NB4 (cell line): ENCODE measurements at regions not wholly inside any gene's neighbourhood (a gene's known extent, or its start where the extent isn't known, plus 50 kb on each side); places are given as distances from the start of the nearest gene placed in this dataset.

Experiments
- DNase-seq: peaks from one replicate; pipeline ENCODE4 v3.0.0; 2010; ENCODE audit warnings: low read depth
- H3K4me3 ChIP-seq: one replicate; pipeline ENCODE4 v1.5.1; 2011; ENCODE audit warnings: mild to moderate bottlenecking, low read depth, low read length, moderate library complexity
- MYC ChIP-seq: IDR thresholded peaks from 2 replicates; pipeline ENCODE4 v1.6.1; 2011; ENCODE audit warnings: low read depth, low read length
- POLR2A ChIP-seq: IDR thresholded peaks from 2 replicates; pipeline ENCODE4 v1.6.1; 2011; ENCODE audit warnings: mild to moderate bottlenecking; ENCODE audit not compliant: insufficient read length; ENCODE audit errors: extremely low read depth
- TF ChIP-seq, protein P1 (sequence below): IDR thresholded peaks from 2 replicates; pipeline ENCODE4 v1.6.1; 2011; ENCODE audit warnings: low read depth, low read length
- TF ChIP-seq, protein P2 (sequence below): IDR thresholded peaks from one replicate; pipeline ENCODE4 v1.5.1; 2012; ENCODE audit warnings: low read depth, low read length

DNA sequence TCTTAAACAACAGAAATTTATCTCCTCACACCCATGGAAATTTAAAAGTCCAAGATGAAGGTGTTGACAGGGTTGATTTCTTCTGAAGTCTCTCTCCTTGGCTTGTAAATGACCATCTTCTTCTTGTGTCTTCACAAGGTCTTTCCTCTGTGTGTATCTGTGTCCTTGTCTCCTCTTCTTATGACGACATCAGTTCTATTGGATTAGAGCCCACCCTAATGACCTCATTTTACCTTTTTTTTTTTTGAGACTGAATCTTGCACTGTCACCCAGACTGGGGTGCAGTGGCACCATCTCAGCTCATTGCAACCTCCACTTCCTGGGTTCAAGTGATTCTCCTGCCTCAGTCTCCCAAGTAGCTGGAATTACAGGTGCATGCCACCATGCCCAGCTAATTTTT is 429.0 kb upstream of the CDH5 start:
- no peak for DNase-seq
- no peak for TF ChIP-seq POLR2A
- TF ChIP-seq, protein P1, sequence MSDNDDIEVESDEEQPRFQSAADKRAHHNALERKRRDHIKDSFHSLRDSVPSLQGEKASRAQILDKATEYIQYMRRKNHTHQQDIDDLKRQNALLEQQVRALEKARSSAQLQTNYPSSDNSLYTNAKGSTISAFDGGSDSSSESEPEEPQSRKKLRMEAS, result no peak
- TF ChIP-seq MYC, result no peak
- TF ChIP-seq, protein P2, sequence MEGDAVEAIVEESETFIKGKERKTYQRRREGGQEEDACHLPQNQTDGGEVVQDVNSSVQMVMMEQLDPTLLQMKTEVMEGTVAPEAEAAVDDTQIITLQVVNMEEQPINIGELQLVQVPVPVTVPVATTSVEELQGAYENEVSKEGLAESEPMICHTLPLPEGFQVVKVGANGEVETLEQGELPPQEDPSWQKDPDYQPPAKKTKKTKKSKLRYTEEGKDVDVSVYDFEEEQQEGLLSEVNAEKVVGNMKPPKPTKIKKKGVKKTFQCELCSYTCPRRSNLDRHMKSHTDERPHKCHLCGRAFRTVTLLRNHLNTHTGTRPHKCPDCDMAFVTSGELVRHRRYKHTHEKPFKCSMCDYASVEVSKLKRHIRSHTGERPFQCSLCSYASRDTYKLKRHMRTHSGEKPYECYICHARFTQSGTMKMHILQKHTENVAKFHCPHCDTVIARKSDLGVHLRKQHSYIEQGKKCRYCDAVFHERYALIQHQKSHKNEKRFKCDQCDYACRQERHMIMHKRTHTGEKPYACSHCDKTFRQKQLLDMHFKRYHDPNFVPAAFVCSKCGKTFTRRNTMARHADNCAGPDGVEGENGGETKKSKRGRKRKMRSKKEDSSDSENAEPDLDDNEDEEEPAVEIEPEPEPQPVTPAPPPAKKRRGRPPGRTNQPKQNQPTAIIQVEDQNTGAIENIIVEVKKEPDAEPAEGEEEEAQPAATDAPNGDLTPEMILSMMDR, result no peak
- no peak overlapping the region for H3K4me3 ChIP-seq

DNA sequence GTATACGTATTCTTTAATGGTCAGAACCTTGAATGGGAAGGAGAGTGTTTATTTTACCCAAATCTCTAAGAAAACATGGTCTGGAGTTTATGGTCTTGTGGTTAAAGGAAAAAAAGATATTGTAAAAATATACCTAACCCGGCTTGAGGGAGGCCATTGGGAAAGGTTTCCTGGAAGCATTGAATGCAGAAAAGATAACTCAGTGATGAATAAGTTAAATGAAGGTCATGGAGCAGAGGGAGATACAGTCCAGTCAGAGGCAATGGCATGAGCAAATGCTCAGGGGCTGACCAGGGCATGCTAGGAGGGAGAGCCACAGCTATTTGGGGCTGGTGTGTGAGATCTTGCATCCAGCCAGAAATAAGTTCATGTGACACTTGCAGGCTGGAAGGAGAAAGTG is 430.4 kb upstream of the CDH5 start:
- no peak for DNase-seq
- no peak overlapping the region for H3K4me3 ChIP-seq
- TF ChIP-seq, protein P1, result no peak

DNA sequence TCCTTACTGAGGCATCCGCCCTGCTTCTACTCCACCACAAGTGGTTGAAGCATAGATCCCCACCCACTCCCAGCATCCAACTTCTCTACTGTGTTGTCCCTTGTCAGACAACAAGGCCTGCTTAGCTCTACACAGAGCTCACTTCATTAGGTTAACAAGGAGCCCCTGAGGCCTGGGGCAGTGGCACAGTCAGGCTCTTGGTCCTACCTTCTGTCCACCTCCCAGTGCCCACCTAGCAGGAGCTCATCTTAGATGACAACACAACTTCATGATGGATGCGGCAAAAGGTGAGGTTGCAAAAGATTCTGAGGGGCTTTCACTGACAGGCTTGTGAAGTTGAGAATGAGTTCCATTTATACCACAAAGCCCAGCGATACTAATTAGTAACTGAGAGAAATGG is 432.0 kb upstream of the CDH5 start:
- no peak for DNase-seq
- H3K4me3 ChIP-seq, result no peak overlapping the region
- TF ChIP-seq, protein P2, result no peak
- TF ChIP-seq POLR2A, result no peak
- TF ChIP-seq, protein P1, result no peak
- TF ChIP-seq MYC, result no peak

DNA sequence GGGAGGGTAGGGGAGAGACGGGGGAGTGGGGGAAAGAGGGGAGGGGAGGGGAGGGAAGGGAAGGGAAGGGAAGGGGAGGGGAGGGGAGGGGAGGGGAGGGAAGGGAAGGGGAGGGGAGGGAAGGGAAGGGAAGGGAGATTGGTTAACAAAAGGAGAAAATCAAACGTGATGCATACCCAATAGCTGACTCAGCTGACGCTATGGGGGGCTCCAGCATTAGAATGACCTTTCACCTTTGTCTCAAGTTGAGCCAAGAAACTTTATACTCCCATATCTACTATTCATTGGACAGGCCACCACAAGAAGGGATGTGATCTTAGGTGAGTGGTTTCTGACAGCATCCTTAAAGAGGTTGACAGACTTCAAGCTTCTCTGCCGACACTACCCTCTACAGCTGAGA is 432.8 kb upstream of the CDH5 start:
- TF ChIP-seq, protein P2, result no peak
- TF ChIP-seq, protein P1, result no peak
- no peak for TF ChIP-seq POLR2A
- no peak for DNase-seq
- no peak overlapping the region for H3K4me3 ChIP-seq

DNA sequence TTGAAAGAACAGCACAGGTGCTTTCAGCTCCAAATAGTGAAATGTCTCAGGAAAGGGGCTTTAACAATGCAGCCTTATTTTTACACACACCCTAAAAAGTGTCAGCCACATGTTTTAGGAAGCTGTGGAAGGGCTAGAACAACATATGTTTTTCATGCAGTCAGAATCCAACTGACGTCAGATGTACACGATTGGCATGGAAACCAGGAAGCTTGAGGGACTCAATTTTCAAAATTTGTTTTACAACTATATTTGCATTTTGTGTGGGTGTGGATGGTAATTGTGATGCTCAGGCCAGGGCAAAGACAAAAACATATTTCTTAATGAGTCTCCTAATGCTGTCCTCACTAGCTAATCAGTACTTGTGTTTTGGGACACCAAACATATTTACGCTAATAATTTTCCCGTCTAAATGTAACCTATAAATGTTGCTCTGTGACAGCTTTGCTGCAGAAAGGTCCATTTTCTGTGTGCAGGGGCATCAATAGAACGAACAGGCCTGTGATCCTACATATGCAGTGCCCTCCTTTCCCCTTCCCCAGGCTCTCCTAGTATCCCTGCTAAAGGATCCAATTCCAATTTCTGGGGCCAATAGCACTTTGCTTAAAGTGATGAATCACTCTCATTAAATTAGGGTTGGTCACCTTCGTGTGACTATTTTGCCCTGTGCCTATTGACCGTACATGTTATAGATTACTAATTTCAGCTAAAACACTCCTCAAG is 434.0 kb upstream of the CDH5 start:
- TF ChIP-seq MYC (no peak), POLR2A (no peak)
- TF ChIP-seq, protein P2, result no peak
- TF ChIP-seq, protein P1, result no peak
- DNase-seq, result no peak
- no peak overlapping the region for H3K4me3 ChIP-seq

DNA sequence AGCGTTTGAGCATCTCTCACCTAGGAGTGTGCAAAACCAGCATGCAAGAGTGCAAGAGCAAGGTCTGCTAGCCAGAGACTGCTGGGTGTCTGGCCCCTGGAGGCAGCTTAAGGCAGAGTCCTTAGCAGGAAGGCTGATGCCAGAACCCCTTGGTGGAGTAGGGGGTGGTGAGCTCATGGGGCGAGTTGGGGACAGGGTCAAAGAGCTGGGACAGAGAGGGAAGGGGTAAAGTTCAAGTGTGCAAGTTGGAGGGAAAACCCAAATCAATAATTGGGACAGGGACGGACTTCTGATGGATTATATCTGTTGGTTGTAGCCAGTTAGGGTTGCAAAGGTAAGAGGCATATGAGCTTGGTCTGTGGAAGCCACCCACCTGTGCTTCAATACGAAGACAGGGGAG is 443.6 kb upstream of the CDH5 start:
- DNase-seq, result no peak
- TF ChIP-seq, protein P2, result no peak
- TF ChIP-seq MYC (no peak), POLR2A (no peak)
- TF ChIP-seq, protein P1, result no peak
- no peak overlapping the region for H3K4me3 ChIP-seq
